ENCODE measurements at regions not wholly inside any gene's neighbourhood (a gene's known extent, or its start where the extent isn't known, plus 50 kb on each side); places are given as distances from the start of the nearest gene placed in this dataset.

- H3K36me3 ChIP-seq (ENCODE audit: control insufficient read depth in 2 of 4, insufficient read depth in 4 of 4, low read length in 3 of 4), result no peaks in the 10 kb centered on the region
- H4K91ac ChIP-seq (replicated peaks; ENCODE audit: insufficient read length, low read length), result no peak overlapping the region
- H3K18ac ChIP-seq (ENCODE audit: extremely low read depth, low read length), result no peak overlapping the region
- no peak overlapping the region for H2BK5ac ChIP-seq (ENCODE audit: low read depth, low read length)
- H3K56ac ChIP-seq (replicated peaks; ENCODE audit: insufficient read length, low read depth, low read length), result no peak overlapping the region
- H3K4me1 ChIP-seq (replicated peaks in 1 of 4; ENCODE audit: control insufficient read depth in 3 of 4, insufficient read depth in 4 of 4, low read length in 3 of 4), result peaks cover 2 to 5% (median 4%) of the 10 kb centered on the region in 4 experiments; a peak in 5 of 7 replicates
- H3K4me3 ChIP-seq (ENCODE audit: extremely low read depth in 1 of 4, insufficient read depth in 2 of 4, low read depth in 3 of 4, low read length in 4 of 4), result no peak overlapping the region
- H3K27me3 ChIP-seq (replicated peaks in 1 of 4; ENCODE audit: control insufficient read depth in 3 of 4, extremely low read depth in 1 of 4, insufficient read depth in 3 of 4, low read length in 3 of 4), result no peaks in the 10 kb centered on the region
- no peak overlapping the region for H4K8ac ChIP-seq (ENCODE audit: extremely low read depth, insufficient read depth, low read length)
- H3K9me3 ChIP-seq (ENCODE audit: insufficient read depth in 2 of 2, low read depth in 1 of 2, low read length in 1 of 2), result no peaks in the 10 kb centered on the region
- H3K79me1 ChIP-seq (ENCODE audit: low read depth, low read length), result no peaks in the 10 kb centered on the region
- H4K5ac ChIP-seq (ENCODE audit: insufficient read length, low read depth, low read length), result no peak overlapping the region
- H3K27ac ChIP-seq (ENCODE audit: low read depth, low read length), result no peak overlapping the region
- H3K23me2 ChIP-seq (ENCODE audit: low read depth, low read length), result peaks cover 5% of the 10 kb centered on the region; the same call in 1 of the 2 replicates
- no peak overlapping the region for H3K9ac ChIP-seq (replicated peaks in 1 of 4; ENCODE audit: extremely low read depth in 1 of 4, low read depth in 3 of 4, low read length in 3 of 4)
- no peak overlapping the region for H2BK20ac ChIP-seq (ENCODE audit: low read length)
- CTCF ChIA-PET (ENCODE audit: partially characterized antibody), result interaction anchor here (1.0 to 2.1 kb wide), 7 partner anchors 9 to 546 kb away, joined by 3 to 5 read pairs (median 4); no protein-coding TSS in a partner anchor
- H4K20me1 ChIP-seq (replicated peaks in 1 of 2; ENCODE audit: control insufficient read depth in 1 of 2, insufficient read depth in 2 of 2, low read length in 2 of 2), result no peaks in the 10 kb centered on the region
- no peak overlapping the region for H2AFZ ChIP-seq (ENCODE audit: low read length)
- FAIRE-seq (no peak), DNase-seq (ENCODE audit: low read depth in 1 of 2, low spot score in 2 of 2) (no peak)
- no peak overlapping the region for H3K14ac ChIP-seq (ENCODE audit: insufficient read length)
- no peak overlapping the region for H3K4me2 ChIP-seq (ENCODE audit: insufficient read depth in 1 of 2, low read depth in 2 of 2, low read length in 2 of 2)
- no peak overlapping the region for H2BK120ac ChIP-seq (replicated peaks; ENCODE audit: low read depth, low read length)
- POLR2A ChIA-PET (ENCODE audit: partially characterized antibody), result no interaction called here
- no peaks in the 10 kb centered on the region for H3K79me2 ChIP-seq (ENCODE audit: control insufficient read depth in 1 of 2, insufficient read depth in 2 of 2, low read length in 2 of 2)
- TF ChIP-seq ZNF274 (IDR thresholded peaks at IDR 0.05; ENCODE audit: borderline replicate concordance, extremely low read depth, low read length), result no peak
- no peak for TF ChIP-seq SIN3A (conservative IDR thresholded peaks at IDR 0.05 in 1 of 2, IDR thresholded peaks at IDR 0.05 in 1 of 2; ENCODE audit: low read depth in 1 of 2, low read length in 2 of 2)
- TF ChIP-seq MAX (IDR thresholded peaks at IDR 0.05), result no peak
- TF ChIP-seq HDAC6 (IDR thresholded peaks at IDR 0.05; ENCODE audit: low read depth, low read length), result no peak
- TF ChIP-seq YY1 (IDR thresholded peaks at IDR 0.05; ENCODE audit: low read depth, low read length), result no peak
- no peak for TF ChIP-seq EP300 (IDR thresholded peaks at IDR 0.05; ENCODE audit: borderline replicate concordance in 1 of 2, low read depth in 2 of 2, low read length in 2 of 2)
- TF ChIP-seq SAP30 (IDR thresholded peaks at IDR 0.05; ENCODE audit: insufficient read depth, insufficient replicate concordance, low read length), result no peak
- no peak overlapping the region for H2BK15ac ChIP-seq (ENCODE audit: low read length)
- H2BK12ac ChIP-seq (ENCODE audit: low read depth, low read length), result no peak overlapping the region
- H2AK5ac ChIP-seq (ENCODE audit: low read depth, low read length), result no peak overlapping the region
- no peak overlapping the region for H3K4ac ChIP-seq (replicated peaks; ENCODE audit: insufficient read length, low read depth, low read length)
- H3K23ac ChIP-seq (ENCODE audit: insufficient read length), result no peak overlapping the region
Measured at GRCh38 chr7:42489299-42489698, 252.3 kb upstream of the GLI3 start.

All from H1 (cell line).